Heart left ventricle (tissue), 13 donors: ENCODE measurements at regions not wholly inside any gene's neighbourhood (a gene's known extent, or its start where the extent isn't known, plus 50 kb on each side); places are given as distances from the start of the nearest gene placed in this dataset.

Experiments
- POLR2A ChIP-seq, 2 donors: fragments of 450-650 bp; IDR thresholded peaks; one replicate each; pipeline ENCODE4 v1.6.1; 2017; ENCODE audit warnings: antibody characterized with exemption in 2 of 2, mild to moderate bottlenecking in 2 of 2, moderate library complexity in 2 of 2
- TF ChIP-seq, protein P1 (sequence below), 12 donors: fragments of 200-600 bp; sonication (generic) in 4 of 12; IDR thresholded peaks; one replicate each; pipeline versions ENCODE4 v1.5.0 to v1.8.0; 2018 to 2022; ENCODE audit warnings: antibody characterized with exemption in 12 of 12, mild to moderate bottlenecking in 5 of 12
- donor health status: ischemic (EF 13 %, LVEDD 7.1; RV severe dilation, severe dysfunction).
- donor health status: DM: no; HTN: yes; CAD: no.
- donor health status: DM: no; HTN: no; CAD: no.
- donor health status: ischemic (EF 25% LVEDD 6.9; RV normal size, moderate dysfunction).
- donor health status: ischemic (EF 25% LVEDD 5.7; RV mildly dilated, moderate dysfunction).
- donor health status: ischemic (EF 35%, LVEDD 5.7; RV mildly dilated, moderate dysfunction).
- donor health status: nonischemic (EF 11% LVEDD 7.7; RV severe dilation, severe dysfunction).
- donor health status: DM: yes; HTN: yes; CAD: no.
- donor health status: PGD.
- donor health status: ischemic (EF 29% LVEDD 5.4; RV normal size, mild dysfunction).
- donor health status: nonischemic (EF 23%, LVEDD 6.1; RV moderate dilation, normal function).

DNA sequence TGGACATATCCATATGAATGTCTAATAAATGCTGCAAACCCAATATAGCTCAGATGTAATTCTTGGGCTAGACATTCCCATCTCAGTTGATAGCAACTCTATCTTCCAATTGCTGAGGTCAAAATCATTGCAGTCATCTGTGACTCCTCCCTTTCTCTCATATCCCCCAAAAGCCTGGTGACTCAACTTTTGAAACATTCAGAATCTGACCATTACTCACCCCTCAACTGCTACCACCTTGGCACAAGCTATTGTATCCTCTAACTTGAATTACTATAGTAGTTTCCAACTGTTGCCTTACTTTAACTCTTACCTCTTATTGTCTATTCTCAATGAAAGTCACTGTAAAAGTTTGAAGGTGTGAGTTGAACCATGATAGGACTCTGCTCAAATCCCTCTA is 600.1 kb upstream of the RGMB start:
- no peak for TF ChIP-seq POLR2A (IDR thresholded peaks at IDR 0.05)
- TF ChIP-seq, protein P1, sequence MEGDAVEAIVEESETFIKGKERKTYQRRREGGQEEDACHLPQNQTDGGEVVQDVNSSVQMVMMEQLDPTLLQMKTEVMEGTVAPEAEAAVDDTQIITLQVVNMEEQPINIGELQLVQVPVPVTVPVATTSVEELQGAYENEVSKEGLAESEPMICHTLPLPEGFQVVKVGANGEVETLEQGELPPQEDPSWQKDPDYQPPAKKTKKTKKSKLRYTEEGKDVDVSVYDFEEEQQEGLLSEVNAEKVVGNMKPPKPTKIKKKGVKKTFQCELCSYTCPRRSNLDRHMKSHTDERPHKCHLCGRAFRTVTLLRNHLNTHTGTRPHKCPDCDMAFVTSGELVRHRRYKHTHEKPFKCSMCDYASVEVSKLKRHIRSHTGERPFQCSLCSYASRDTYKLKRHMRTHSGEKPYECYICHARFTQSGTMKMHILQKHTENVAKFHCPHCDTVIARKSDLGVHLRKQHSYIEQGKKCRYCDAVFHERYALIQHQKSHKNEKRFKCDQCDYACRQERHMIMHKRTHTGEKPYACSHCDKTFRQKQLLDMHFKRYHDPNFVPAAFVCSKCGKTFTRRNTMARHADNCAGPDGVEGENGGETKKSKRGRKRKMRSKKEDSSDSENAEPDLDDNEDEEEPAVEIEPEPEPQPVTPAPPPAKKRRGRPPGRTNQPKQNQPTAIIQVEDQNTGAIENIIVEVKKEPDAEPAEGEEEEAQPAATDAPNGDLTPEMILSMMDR (IDR thresholded peaks at IDR 0.05), result no peak
